ENCODE measurements at regions not wholly inside any gene's neighbourhood (a gene's known extent, or its start where the extent isn't known, plus 50 kb on each side); places are given as distances from the start of the nearest gene placed in this dataset.

DNA sequence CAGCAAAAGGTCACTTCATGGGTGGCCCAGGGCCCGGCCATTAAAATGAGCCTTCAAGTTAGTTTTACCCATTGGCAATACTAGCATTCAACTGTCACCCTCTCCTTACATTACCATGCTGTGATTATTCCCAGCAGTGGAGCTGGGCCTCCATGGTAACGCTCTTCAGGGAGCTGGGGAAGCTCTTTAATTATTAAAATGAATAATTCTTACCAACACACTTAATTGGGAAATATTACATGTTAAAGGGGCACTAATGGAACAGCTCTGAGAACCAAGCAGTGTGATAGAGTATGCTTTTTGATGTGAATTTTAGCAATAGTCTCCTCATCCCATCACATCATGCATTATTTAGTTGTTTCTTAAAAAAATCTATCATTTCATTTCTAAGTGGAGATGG lies 187.2 kb downstream of the CEMIP2 start:
- no peak for TF ChIP-seq NRF1 (IDR thresholded peaks at IDR 0.05; ENCODE audit: low read depth, low read length)
- no peak for TF ChIP-seq YY1 (IDR thresholded peaks at IDR 0.05; ENCODE audit: low read depth, low read length)
- TF ChIP-seq SIX5 (IDR thresholded peaks at IDR 0.05; ENCODE audit: low read depth, low read length): no peak
- TF ChIP-seq BACH1 (IDR thresholded peaks at IDR 0.05; ENCODE audit: low read length): no peak
- TF ChIP-seq JUN (IDR thresholded peaks at IDR 0.05; ENCODE audit: low read depth, low read length): no peak
- no peak for TF ChIP-seq SIN3A (conservative IDR thresholded peaks at IDR 0.05 in 1 of 2, IDR thresholded peaks at IDR 0.05 in 1 of 2; ENCODE audit: low read depth in 1 of 2, low read length in 2 of 2)
- TF ChIP-seq CHD2 (IDR thresholded peaks at IDR 0.05; ENCODE audit: low read length): no peak
- TF ChIP-seq POLR2A (IDR thresholded peaks at IDR 0.05; ENCODE audit: control extremely low read depth in 1 of 2, low read depth in 2 of 2, low read length in 2 of 2): no peak
- TF ChIP-seq, protein P1, sequence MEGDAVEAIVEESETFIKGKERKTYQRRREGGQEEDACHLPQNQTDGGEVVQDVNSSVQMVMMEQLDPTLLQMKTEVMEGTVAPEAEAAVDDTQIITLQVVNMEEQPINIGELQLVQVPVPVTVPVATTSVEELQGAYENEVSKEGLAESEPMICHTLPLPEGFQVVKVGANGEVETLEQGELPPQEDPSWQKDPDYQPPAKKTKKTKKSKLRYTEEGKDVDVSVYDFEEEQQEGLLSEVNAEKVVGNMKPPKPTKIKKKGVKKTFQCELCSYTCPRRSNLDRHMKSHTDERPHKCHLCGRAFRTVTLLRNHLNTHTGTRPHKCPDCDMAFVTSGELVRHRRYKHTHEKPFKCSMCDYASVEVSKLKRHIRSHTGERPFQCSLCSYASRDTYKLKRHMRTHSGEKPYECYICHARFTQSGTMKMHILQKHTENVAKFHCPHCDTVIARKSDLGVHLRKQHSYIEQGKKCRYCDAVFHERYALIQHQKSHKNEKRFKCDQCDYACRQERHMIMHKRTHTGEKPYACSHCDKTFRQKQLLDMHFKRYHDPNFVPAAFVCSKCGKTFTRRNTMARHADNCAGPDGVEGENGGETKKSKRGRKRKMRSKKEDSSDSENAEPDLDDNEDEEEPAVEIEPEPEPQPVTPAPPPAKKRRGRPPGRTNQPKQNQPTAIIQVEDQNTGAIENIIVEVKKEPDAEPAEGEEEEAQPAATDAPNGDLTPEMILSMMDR (IDR thresholded peaks at IDR 0.05; ENCODE audit: control extremely low read depth in 1 of 3, insufficient read depth in 1 of 3, low read depth in 1 of 3, low read length in 3 of 3): no peak
- TF ChIP-seq POLR2AphosphoS5 (IDR thresholded peaks at IDR 0.05; ENCODE audit: low read depth, low read length): no peak
- no peak for TF ChIP-seq PHF8 (conservative IDR thresholded peaks at IDR 0.05; ENCODE audit: low read depth, low read length)
- no peak for TF ChIP-seq SAP30 (IDR thresholded peaks at IDR 0.05; ENCODE audit: insufficient read depth, insufficient replicate concordance, low read length)
- TF ChIP-seq RNF2 (IDR thresholded peaks at IDR 0.05; ENCODE audit: borderline replicate concordance, low read depth, low read length, missing control alignments, poor library complexity, severe bottlenecking): no peak
- no peak for TF ChIP-seq CHD1 (IDR thresholded peaks at IDR 0.05; ENCODE audit: low read depth, low read length)
